ENCODE measurements at regions not wholly inside any gene's neighbourhood (a gene's known extent, or its start where the extent isn't known, plus 50 kb on each side); places are given as distances from the start of the nearest gene placed in this dataset.

GRCh38 chr10:36301139-36301538 lies 659.0 kb upstream of the FZD8 start:
- no peak for TF ChIP-seq CTCF (IDR thresholded peaks at IDR 0.05 in 4 of 5, conservative IDR thresholded peaks at IDR 0.05 in 1 of 5)
- no peak for TF ChIP-seq POLR2A (IDR thresholded peaks at IDR 0.05)

Measured in gastrocnemius medialis (tissue), 4 donors.